AG04449 (cell line): ENCODE measurements at regions not wholly inside any gene's neighbourhood (a gene's known extent, or its start where the extent isn't known, plus 50 kb on each side); places are given as distances from the start of the nearest gene placed in this dataset.

Source experiments
- CTCF ChIA-PET: fragments of 350-600 bp; formaldehyde crosslinking; extraction: SDS; loops from one replicate; lab custom pipeline; 2021; ENCODE audit warnings: antibody characterized with exemption; lab: Yijun Ruan, JAX
- POLR2A ChIA-PET: fragments of 400-600, 350-600 bp; formaldehyde crosslinking; extraction: SDS; loops from one replicate; lab custom pipeline; 2020; ENCODE audit warnings: antibody characterized with exemption, inconsistent platforms; lab: Yijun Ruan, JAX
- DNase-seq: peaks from one replicate; pipeline ENCODE4 v3.0.0-alpha.2; 2010; ENCODE audit warnings: low read depth, low spot score
- H3K4me3 ChIP-seq: 2 replicates; pipeline ENCODE4 v1.5.1; 2011; ENCODE audit warnings: low read depth, mild to moderate bottlenecking, control low read depth, low read length
- CTCF ChIP-seq: IDR thresholded peaks from one replicate; pipeline ENCODE4 v1.5.1; 2011; ENCODE audit warnings: mild to moderate bottlenecking, moderate library complexity, low read length, control low read depth, inconsistent platforms; ENCODE audit not compliant: insufficient read depth; ENCODE audit errors: missing control alignments

GRCh38 chr4:74615411-74615810 lies 170.5 kb downstream of the AREG start:
- H3K4me3 ChIP-seq, result no peak overlapping the region
- no peak for DNase-seq
- no peak for TF ChIP-seq CTCF
- POLR2A ChIA-PET, result no interaction called here
- CTCF ChIA-PET, result interaction anchor here (1.6 kb wide), 1 partner anchor 239 kb away, joined by 3 read pairs; no protein-coding TSS in a partner anchor

GRCh38 chr4:74618166-74618565 lies 173.2 kb downstream of the AREG start:
- no peak for TF ChIP-seq CTCF
- ChIA-PET POLR2A (no interaction called here), CTCF (interaction anchor here (1.1 to 1.2 kb wide), 2 partner anchors 12 to 241 kb away, joined by 4 read pairs; no protein-coding TSS in a partner anchor)
- H3K4me3 ChIP-seq, result no peak overlapping the region
- DNase-seq, result no peak

- ChIA-PET CTCF (interaction anchor here (1.1 to 1.2 kb wide), 3 partner anchors 12 to 242 kb away, joined by 3 to 4 read pairs (median 4); no protein-coding TSS in a partner anchor), POLR2A (no interaction called here)
- H3K4me3 ChIP-seq, result no peak overlapping the region
- TF ChIP-seq CTCF, result no peak
- DNase-seq, result no peak
These were observed 173.7 kb downstream of the AREG start for GRCh38 chr4:74618659-74619058.

- ChIA-PET POLR2A (no interaction called here), CTCF (interaction anchor here (1.2 kb wide), 2 partner anchors 25 to 242 kb away, joined by 3 read pairs; no protein-coding TSS in a partner anchor)
- no peak for DNase-seq
- H3K4me3 ChIP-seq, result no peak overlapping the region
- no peak for TF ChIP-seq CTCF
These were observed 174.2 kb downstream of the BTC start for GRCh38 chr4:74619931-74620702.

GRCh38 chr4:74621616-74622015 lies 172.7 kb downstream of the BTC start:
- ChIA-PET POLR2A (no interaction called here), CTCF (interaction anchor here (1.2 to 4.6 kb wide), 2 partner anchors 23 to 244 kb away, joined by 3 to 32 read pairs; no protein-coding TSS in a partner anchor)
- H3K4me3 ChIP-seq, result no peak overlapping the region
- DNase-seq, result no peak
- TF ChIP-seq CTCF, result no peak

GRCh38 chr4:74623041-74623440 lies 171.3 kb downstream of the BTC start:
- H3K4me3 ChIP-seq, result no peak overlapping the region
- no peak for TF ChIP-seq CTCF
- POLR2A ChIA-PET, result interaction anchor here (0.7 kb wide), 1 partner anchor 305 kb away, joined by 3 read pairs; no protein-coding TSS in a partner anchor
- DNase-seq, result no peak
- CTCF ChIA-PET, result interaction anchor here (1.2 to 4.6 kb wide), 2 partner anchors 90 to 246 kb away, joined by 3 to 32 read pairs; no protein-coding TSS in a partner anchor
